Colonic mucosa (tissue), 4 donors: ENCODE measurements at regions not wholly inside any gene's neighbourhood (a gene's known extent, or its start where the extent isn't known, plus 50 kb on each side); places are given as distances from the start of the nearest gene placed in this dataset.
"Not testable (repeated sequence)": the region's sequence is repeated elsewhere in the genome, so short reads cannot be mapped to it uniquely, and the experiment has no call there.

ENCODE experiments used
- DNase-seq: peaks from one replicate; pipeline ENCODE4 v3.0.0-alpha.2; 2020
- H3K27ac ChIP-seq: fragments of 200-600 bp; one replicate; pipeline ENCODE4 v1.8.0; 2021
- H3K27me3 ChIP-seq: fragments of 200-600 bp; one replicate; pipeline ENCODE4 v1.8.0; 2021
- H3K36me3 ChIP-seq: fragments of 200-600 bp; one replicate; pipeline ENCODE4 v1.8.0; 2021
- H3K4me1 ChIP-seq: fragments of 200-600 bp; one replicate; pipeline ENCODE4 v1.8.0; 2021; ENCODE audit warnings: mild to moderate bottlenecking
- H3K4me3 ChIP-seq: fragments of 200-600 bp; one replicate; pipeline ENCODE4 v1.8.0; 2021
- H3K9ac ChIP-seq, 2 donors: one replicate each; pipeline ENCODE4 v1.7.0; 2013; ENCODE audit warnings: control low read depth in 2 of 2, low read depth in 2 of 2, low read length in 2 of 2
- H3K9me3 ChIP-seq: fragments of 200-600 bp; one replicate; pipeline ENCODE4 v1.8.0; 2021
- CTCF ChIP-seq: fragments of 200-600 bp; IDR thresholded peaks from one replicate; pipeline ENCODE4 v1.8.0; 2022; ENCODE audit warnings: antibody characterized with exemption, mild to moderate bottlenecking
- intact Hi-C: fragments of 100-400 bp; cut with DNase I; formaldehyde crosslinking; loops from one replicate; pipeline ENCODE4 v1.14.1; 2022
- donor health status: healthy.
- donor health status: DM: no; HTN: no; CAD: no.
- donor health status: DM: no; HTN: no; CAD: no.

GRCh38 chr4:129822701-129823100 is 726.7 kb downstream of the C4orf33 start:
- Histone ChIP-seq H3K9ac (no peak overlapping the region), H3K4me1 (no peaks in the 10 kb centered on the region), H3K27ac (no peak overlapping the region), H3K36me3 (no peaks in the 10 kb centered on the region), H3K27me3 (no peaks in the 10 kb centered on the region), H3K9me3 (no peaks in the 10 kb centered on the region), H3K4me3 (no peak overlapping the region)
- DNase-seq, result no peak
- TF ChIP-seq CTCF, result no peak
- intact Hi-C loops, result no loop called here

GRCh38 chr4:129823105-129823504 is 727.2 kb downstream of the C4orf33 start:
- Histone ChIP-seq H3K27ac (no peak overlapping the region), H3K9ac (no peak overlapping the region), H3K36me3 (no peaks in the 10 kb centered on the region), H3K4me1 (no peaks in the 10 kb centered on the region), H3K9me3 (no peaks in the 10 kb centered on the region), H3K4me3 (no peak overlapping the region), H3K27me3 (no peaks in the 10 kb centered on the region)
- no peak for TF ChIP-seq CTCF
- DNase-seq, result no peak
- intact Hi-C loops, result no loop called here

GRCh38 chr4:129829373-129829772 is 733.4 kb downstream of the C4orf33 start:
- TF ChIP-seq CTCF, result no peak
- no peaks in the 10 kb centered on the region for H3K9me3 ChIP-seq
- intact Hi-C loops, result no loop called here
- H3K36me3 ChIP-seq, result no peaks in the 10 kb centered on the region
- H3K9ac ChIP-seq, result no peak overlapping the region
- no peak overlapping the region for H3K27ac ChIP-seq
- H3K27me3 ChIP-seq, result no peaks in the 10 kb centered on the region
- H3K4me1 ChIP-seq, result no peaks in the 10 kb centered on the region
- DNase-seq, result no peak
- no peak overlapping the region for H3K4me3 ChIP-seq

GRCh38 chr4:129839687-129840086 is 743.7 kb downstream of the C4orf33 start:
- H3K36me3 ChIP-seq, result no peaks in the 10 kb centered on the region
- no peak overlapping the region for H3K9ac ChIP-seq
- H3K4me1 ChIP-seq, result no peaks in the 10 kb centered on the region
- H3K27ac ChIP-seq, result no peak overlapping the region
- intact Hi-C loops, result no loop called here
- no peak overlapping the region for H3K4me3 ChIP-seq
- no peaks in the 10 kb centered on the region for H3K27me3 ChIP-seq
- no peaks in the 10 kb centered on the region for H3K9me3 ChIP-seq
- no peak for DNase-seq
- no peak for TF ChIP-seq CTCF

- Histone ChIP-seq H3K9ac (no peak overlapping the region), H3K9me3 (no peaks in the 10 kb centered on the region), H3K27ac (no peak overlapping the region), H3K27me3 (no peaks in the 10 kb centered on the region), H3K36me3 (no peaks in the 10 kb centered on the region), H3K4me3 (no peak overlapping the region), H3K4me1 (no peaks in the 10 kb centered on the region)
- TF ChIP-seq CTCF, result no peak
- no peak for DNase-seq
- intact Hi-C loops, result no loop called here
These were observed 746.1 kb downstream of the C4orf33 start for GRCh38 chr4:129842096-129842495.

GRCh38 chr4:129852434-129852833 is 756.5 kb downstream of the C4orf33 start:
- Histone ChIP-seq H3K27ac (no peak overlapping the region), H3K4me1 (no peaks in the 10 kb centered on the region), H3K9ac (no peak overlapping the region), H3K4me3 (no peak overlapping the region), H3K9me3 (no peaks in the 10 kb centered on the region), H3K36me3 (no peaks in the 10 kb centered on the region), H3K27me3 (no peaks in the 10 kb centered on the region)
- no peak for TF ChIP-seq CTCF
- intact Hi-C loops, result no loop called here
- DNase-seq, result no peak

GRCh38 chr4:129853685-129854467 is 757.9 kb downstream of the C4orf33 start:
- intact Hi-C loops, H3K9me3 ChIP-seq, H3K4me1 ChIP-seq, H3K9ac ChIP-seq, H3K36me3 ChIP-seq, H3K4me3 ChIP-seq, DNase-seq, H3K27ac ChIP-seq, H3K27me3 ChIP-seq: not testable (repeated sequence)
